Right hindlimb (tissue), 1 donor: ENCODE measurements at regions not wholly inside any gene's neighbourhood (a gene's known extent, or its start where the extent isn't known, plus 50 kb on each side); places are given as distances from the start of the nearest gene placed in this dataset.
"Not testable (repeated sequence)": the region's sequence is repeated elsewhere in the genome, so short reads cannot be mapped to it uniquely, and the experiment has no call there.

Experiments used
- DNase-seq: peaks from one replicate; pipeline ENCODE4 v3.0.0-alpha.2; 2018

DNA sequence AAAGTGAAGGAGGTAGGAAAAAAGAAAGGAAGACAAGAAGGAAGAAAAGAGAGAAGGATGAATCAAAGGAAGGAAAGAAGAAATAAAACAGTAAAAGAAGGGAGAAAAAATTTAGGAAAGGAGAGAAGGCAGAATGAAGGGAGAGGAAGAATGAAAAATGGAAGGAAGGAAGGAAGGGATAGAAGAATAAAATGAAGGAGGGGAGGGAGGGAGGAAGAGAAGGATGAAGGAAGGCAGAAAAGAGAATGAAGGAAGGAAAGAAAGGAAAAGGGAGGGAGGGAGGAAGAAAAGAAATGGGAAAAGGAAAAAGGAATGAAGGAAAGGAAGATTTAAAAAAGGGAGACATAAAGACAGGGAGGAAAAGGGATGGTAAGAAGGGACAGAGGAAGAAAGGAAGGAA, 393.7 kb upstream of the GRM7 start:
- no peak for DNase-seq

DNA sequence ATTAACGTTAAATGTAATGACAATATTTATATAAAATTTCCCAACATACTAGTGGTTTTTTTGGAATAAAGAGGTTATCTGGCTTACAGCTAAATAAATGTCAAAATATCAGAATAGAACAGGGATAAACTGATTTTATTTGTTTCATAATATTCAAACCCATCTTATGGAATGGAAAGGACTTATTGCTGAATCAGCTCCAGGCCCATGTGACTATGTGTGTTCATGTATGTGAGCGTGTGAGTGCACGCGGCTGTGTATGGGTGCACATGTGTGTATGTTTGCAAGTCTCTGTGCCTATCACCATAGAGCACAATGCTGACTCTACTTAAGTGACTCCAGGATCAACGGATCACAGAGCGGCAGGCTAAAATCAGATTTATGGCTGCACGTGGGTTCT, 392.3 kb upstream of the GRM7 start:
- DNase-seq = no peak

- DNase-seq = no peak
These were observed 389.2 kb upstream of the GRM7 start for GRCh38 chr3:6471744-6472143.

- not testable (repeated sequence) for DNase-seq
These were observed 370.2 kb upstream of the GRM7 start for GRCh38 chr3:6490487-6491327.

- no peak for DNase-seq
These were observed 369.1 kb upstream of the GRM7 start for GRCh38 chr3:6491768-6492167.

- no peak for DNase-seq
These were observed 368.6 kb upstream of the GRM7 start for GRCh38 chr3:6492306-6492705.

- not testable (repeated sequence) for DNase-seq
These were observed 362.0 kb upstream of the GRM7 start for GRCh38 chr3:6498944-6499343.

DNA sequence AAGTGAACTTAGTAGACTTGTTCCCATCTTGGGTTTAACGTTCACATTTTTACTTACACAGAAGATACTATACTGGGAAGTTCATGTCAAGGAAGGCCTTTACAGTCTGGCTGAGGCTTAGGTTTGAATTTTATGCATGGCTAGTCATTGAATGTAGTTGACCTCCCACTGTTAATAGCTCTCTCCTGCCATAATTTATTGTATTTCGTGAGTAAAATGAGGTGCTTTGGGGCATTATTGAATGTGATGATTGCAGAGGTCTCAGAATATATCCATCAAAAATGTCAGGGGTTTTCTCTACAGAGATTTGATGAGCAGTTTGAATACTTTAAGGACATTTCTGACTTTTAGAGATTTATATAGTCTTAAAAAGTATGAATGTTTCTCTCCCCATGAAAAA, 356.6 kb upstream of the GRM7 start:
- no peak for DNase-seq

- DNase-seq = no peak
These were observed 356.1 kb upstream of the GRM7 start for GRCh38 chr3:6504834-6505233.

DNA sequence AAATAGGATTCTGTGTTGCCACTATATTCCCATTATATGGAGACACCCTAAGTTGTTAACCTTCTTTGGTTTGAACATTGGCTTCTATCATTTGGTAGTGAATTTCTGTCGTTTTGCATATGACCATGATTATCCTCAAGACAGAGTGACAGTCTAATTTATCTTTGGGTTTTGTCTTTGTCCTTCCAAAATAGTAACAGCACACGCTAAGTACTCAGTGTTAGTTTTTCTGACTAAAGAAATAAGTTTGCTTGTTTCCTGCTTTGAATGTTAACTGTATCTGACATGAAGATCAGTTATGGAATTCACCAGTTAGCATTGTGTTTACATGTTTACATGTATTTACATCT, 352.5 kb upstream of the GRM7 start:
- DNase-seq = no peak

DNA sequence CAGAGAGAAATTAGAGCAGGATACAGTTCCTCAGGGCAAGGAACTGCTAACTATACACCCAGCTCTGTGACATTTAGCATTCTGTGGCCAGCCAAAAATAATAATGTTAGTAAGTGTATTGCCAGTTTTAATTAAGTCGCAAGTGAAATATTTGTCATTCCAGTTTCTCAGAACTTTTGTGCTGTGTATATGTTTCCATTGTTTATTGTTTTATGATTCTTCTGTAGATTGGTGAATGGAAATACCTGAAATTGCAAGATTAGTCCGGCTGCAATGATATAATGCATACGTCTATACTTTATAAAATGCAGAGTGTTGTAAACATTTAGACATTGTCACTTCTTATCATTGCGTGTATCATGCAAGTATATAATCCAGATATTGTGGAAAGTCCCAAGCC, 351.3 kb upstream of the GRM7 start:
- DNase-seq = no peak

DNA sequence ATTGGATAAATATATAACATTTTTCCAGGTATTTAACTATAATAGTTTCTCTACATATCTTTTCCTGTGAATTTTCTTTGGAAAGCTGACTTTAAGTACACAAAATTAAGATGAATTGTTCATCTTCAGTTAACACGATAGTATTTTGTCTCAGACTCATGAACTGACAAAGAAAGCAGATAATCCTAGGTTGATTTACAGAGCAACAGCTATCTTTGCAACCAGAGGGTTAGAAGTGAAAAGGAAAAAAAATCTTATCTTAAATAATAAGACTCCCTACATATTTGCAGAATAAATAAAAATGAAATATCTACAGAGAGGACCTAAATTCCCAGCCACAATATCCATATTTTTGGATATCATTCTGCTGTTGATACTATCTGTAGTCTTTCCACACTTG, 350.2 kb upstream of the GRM7 start:
- no peak for DNase-seq

- no peak for DNase-seq
These were observed 348.6 kb upstream of the GRM7 start for GRCh38 chr3:6512172-6512800.

GRCh38 chr3:6516143-6516542, 344.8 kb upstream of the GRM7 start:
- DNase-seq = no peak

GRCh38 chr3:6516694-6517093, 344.2 kb upstream of the GRM7 start:
- DNase-seq = no peak

DNA sequence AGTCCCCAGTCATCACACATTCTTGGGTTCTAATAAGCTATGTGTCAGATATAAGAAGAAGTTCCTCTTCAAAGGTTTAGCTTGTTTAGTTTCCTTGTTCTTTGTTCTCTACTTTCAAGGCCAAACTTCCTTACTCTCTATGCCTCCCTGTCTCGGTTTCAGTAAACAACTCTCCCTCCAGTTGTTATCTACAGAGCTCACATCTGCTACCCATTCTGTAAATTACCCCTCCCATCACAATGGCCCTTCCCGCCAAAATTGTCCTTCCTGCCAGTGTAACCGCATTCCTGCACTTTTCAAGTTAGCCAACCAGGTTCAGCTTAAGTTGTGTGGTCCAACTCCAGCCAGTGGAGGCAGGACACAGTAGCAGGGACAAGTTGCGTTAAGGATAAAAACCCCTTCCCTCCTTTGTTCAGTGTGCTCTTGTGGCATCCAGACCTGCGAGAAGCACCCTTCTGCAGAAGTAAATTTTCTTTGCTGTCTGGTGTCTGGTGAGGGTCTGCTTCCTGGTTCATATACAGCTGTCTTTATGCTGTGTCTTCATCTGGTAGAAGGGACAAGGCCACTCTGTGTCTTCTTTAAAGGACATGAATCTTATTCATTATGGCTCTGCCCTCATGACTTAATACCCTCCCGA, 342.1 kb upstream of the GRM7 start:
- DNase-seq = no peak

- DNase-seq = no peak
These were observed 339.4 kb upstream of the GRM7 start for GRCh38 chr3:6521369-6522113.

DNA sequence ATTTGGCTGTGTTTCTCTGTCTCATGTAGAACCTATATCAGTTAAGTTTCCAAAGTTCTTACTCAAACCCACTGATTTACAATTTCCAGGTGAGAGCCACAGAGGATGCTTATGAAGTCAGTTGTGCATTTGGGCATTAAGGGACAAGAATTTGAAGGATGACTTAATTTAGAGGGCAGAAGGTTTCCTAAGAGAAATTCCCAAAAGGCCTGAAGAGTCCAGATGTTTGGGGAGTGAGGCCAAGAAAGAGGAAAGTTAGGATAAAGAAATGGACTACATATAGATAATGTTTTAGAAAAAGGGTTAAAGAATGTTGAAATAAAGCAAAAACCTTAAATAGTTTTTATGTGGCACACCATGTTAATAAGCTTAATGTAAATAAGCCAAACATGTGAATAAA, 338.7 kb upstream of the GRM7 start:
- no peak for DNase-seq

DNA sequence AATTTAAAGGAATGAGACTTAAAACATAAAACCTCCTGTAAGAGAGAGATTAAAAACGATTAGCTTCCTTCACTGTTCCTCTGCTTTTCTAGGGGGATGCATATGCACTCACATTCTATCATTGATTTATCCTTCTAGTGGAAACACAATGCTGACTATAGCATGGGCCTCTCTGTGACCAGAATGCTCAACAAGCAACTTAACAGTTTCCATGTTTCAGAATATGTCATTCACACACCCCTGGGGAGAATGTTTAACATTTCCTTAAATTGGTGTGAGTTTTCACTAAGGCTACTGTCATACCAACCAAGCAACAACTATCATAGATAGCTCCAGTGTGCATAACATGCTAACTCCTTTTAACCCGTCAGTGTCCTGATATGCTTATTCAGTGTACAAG, 337.9 kb upstream of the GRM7 start:
- no peak for DNase-seq

DNA sequence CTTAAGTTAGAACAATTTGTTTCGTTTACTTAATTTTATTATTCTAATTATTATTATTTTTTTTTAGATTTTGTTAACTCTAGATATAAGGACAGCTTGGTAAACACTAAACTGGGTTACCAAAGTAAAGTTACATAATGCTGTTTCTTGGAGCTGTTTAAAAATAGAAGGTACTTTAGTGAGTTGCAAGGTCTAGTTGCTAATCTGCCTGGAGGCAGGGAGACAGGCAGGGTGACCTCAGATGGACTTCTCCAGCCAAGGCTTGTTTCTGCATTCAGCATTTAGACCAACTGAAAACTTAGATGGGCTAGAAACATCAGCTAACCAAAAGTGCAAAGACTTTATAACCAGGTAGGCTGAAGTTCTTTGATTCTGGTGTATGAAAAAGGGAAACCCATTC, 336.4 kb upstream of the GRM7 start:
- no peak for DNase-seq

DNA sequence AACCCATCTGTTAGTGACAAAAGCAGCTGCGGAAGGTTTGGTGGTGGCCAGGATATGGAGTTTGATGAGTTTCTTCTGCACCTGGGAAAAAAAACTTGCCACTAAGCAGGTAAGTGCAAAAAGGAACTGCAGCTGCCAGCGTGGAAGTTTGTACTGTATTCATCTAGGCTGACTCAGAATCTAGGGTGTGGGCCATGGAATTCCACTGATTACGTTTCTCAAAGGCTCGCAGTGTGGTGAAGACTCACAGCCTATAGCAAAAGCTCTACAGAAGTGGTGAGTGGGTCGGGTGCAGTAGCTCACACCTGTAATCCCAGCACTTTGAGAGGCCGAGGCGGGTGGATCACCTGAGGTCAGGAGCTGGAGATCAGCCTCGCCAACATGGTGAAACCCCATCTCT, 334.6 kb upstream of the GRM7 start:
- DNase-seq = no peak

- DNase-seq = no peak
These were observed 334.1 kb upstream of the GRM7 start for GRCh38 chr3:6526861-6527260.

- DNase-seq = no peak
These were observed 332.0 kb upstream of the GRM7 start for GRCh38 chr3:6528951-6529350.

GRCh38 chr3:6531153-6531552, 329.8 kb upstream of the GRM7 start:
- DNase-seq = no peak
